Sciatic nerve (tissue), 2 donors: ENCODE measurements at regions not wholly inside any gene's neighbourhood (a gene's known extent, or its start where the extent isn't known, plus 50 kb on each side); places are given as distances from the start of the nearest gene placed in this dataset.

ENCODE experiments used
- ATAC-seq: fragments of 200-7000 bp; cut with Tn5 transposase; one replicate; pipeline ENCODE4 v1.9.1; 2020; ENCODE audit warnings: mild to moderate bottlenecking, moderate library complexity
- DNase-seq: peaks from one replicate; pipeline ENCODE4 v3.0.0-alpha.2; 2020; ENCODE audit warnings: low spot score
- intact Hi-C: fragments of 100-400 bp; cut with DNase I; formaldehyde crosslinking; loops from one replicate; pipeline ENCODE4 v1.14.2; 2022
- donor health status: DM: no; HTN: no; CAD: no.
- donor health status: DM: no; HTN: no; CAD: no.

GRCh38 chr20:6831461-6831860, 64.0 kb downstream of the BMP2 start:
- intact Hi-C loops, result no loop called here
- DNase-seq (no peak), ATAC-seq (no peak)

- intact Hi-C loops, result no loop called here
- ATAC-seq, result no peak
- no peak for DNase-seq
These were observed 65.3 kb downstream of the BMP2 start for GRCh38 chr20:6832811-6833210.

- ATAC-seq (no peak), DNase-seq (no peak)
- intact Hi-C loops, result no loop called here
These were observed 68.1 kb downstream of the BMP2 start for GRCh38 chr20:6835609-6836008.

GRCh38 chr20:6836821-6837374, 69.4 kb downstream of the BMP2 start:
- no peak for ATAC-seq
- intact Hi-C loops, result no loop called here
- no peak for DNase-seq

GRCh38 chr20:6837730-6838129, 70.2 kb downstream of the BMP2 start:
- intact Hi-C loops, result no loop called here
- ATAC-seq (no peak), DNase-seq (no peak)

GRCh38 chr20:6838181-6838826, 70.8 kb downstream of the BMP2 start:
- intact Hi-C loops, result no loop called here
- DNase-seq (no peak), ATAC-seq (no peak)

- DNase-seq (no peak), ATAC-seq (no peak)
- intact Hi-C loops, result no loop called here
These were observed 73.6 kb downstream of the BMP2 start for GRCh38 chr20:6841128-6841527.

- no peak for ATAC-seq
- DNase-seq, result no peak
- intact Hi-C loops, result no loop called here
These were observed 77.7 kb downstream of the BMP2 start for GRCh38 chr20:6845141-6845540.

GRCh38 chr20:6848041-6848440, 80.6 kb downstream of the BMP2 start:
- intact Hi-C loops, result no loop called here
- no peak for DNase-seq
- ATAC-seq, result no peak

- ATAC-seq (no peak), DNase-seq (no peak)
- intact Hi-C loops, result no loop called here
These were observed 81.5 kb downstream of the BMP2 start for GRCh38 chr20:6848992-6849391.

- ATAC-seq, result no peak
- no peak for DNase-seq
- intact Hi-C loops, result no loop called here
These were observed 83.7 kb downstream of the BMP2 start for GRCh38 chr20:6851136-6851535.

GRCh38 chr20:6852478-6852877, 85.0 kb downstream of the BMP2 start:
- DNase-seq, result no peak
- intact Hi-C loops, result no loop called here
- ATAC-seq, result no peak

- no peak for ATAC-seq
- no peak for DNase-seq
- intact Hi-C loops, result no loop called here
These were observed 87.6 kb downstream of the BMP2 start for GRCh38 chr20:6855104-6855503.

GRCh38 chr20:6855796-6856195, 88.3 kb downstream of the BMP2 start:
- DNase-seq (no peak), ATAC-seq (no peak)
- intact Hi-C loops, result no loop called here

- intact Hi-C loops, result no loop called here
- no peak for ATAC-seq
These were observed 90.4 kb downstream of the BMP2 start for GRCh38 chr20:6857927-6858326.

GRCh38 chr20:6863355-6863754, 95.9 kb downstream of the BMP2 start:
- no peak for ATAC-seq
- no peak for DNase-seq
- intact Hi-C loops, result no loop called here

More at GRCh38 chr20:6857927-6858326, 90.4 kb downstream of the BMP2 start:
- no peak for DNase-seq

GRCh38 chr20:6863798-6864201, 96.3 kb downstream of the BMP2 start:
- DNase-seq (no peak), ATAC-seq (no peak)
- intact Hi-C loops, result no loop called here

GRCh38 chr20:6864740-6865139, 97.3 kb downstream of the BMP2 start:
- intact Hi-C loops, result no loop called here
- ATAC-seq (no peak), DNase-seq (no peak)

- DNase-seq, result no peak
- intact Hi-C loops, result no loop called here
- no peak for ATAC-seq
These were observed 99.3 kb downstream of the BMP2 start for GRCh38 chr20:6866741-6867140.

GRCh38 chr20:6868861-6869260, 101.4 kb downstream of the BMP2 start:
- intact Hi-C loops, result no loop called here
- ATAC-seq (peak; percentile 56), DNase-seq (no peak)

GRCh38 chr20:6870559-6870958, 103.1 kb downstream of the BMP2 start:
- no peak for DNase-seq
- intact Hi-C loops, result no loop called here
- no peak for ATAC-seq
